EL (cell line): ENCODE measurements at regions not wholly inside any gene's neighbourhood (a gene's known extent, or its start where the extent isn't known, plus 50 kb on each side); places are given as distances from the start of the nearest gene placed in this dataset.
A peak's percentile ranks its signal among the peaks of the same experiment; 100 is the strongest.

Source experiments
- DNase-seq: peaks from one replicate; pipeline ENCODE4 v3.0.0-alpha.2; 2016

DNA sequence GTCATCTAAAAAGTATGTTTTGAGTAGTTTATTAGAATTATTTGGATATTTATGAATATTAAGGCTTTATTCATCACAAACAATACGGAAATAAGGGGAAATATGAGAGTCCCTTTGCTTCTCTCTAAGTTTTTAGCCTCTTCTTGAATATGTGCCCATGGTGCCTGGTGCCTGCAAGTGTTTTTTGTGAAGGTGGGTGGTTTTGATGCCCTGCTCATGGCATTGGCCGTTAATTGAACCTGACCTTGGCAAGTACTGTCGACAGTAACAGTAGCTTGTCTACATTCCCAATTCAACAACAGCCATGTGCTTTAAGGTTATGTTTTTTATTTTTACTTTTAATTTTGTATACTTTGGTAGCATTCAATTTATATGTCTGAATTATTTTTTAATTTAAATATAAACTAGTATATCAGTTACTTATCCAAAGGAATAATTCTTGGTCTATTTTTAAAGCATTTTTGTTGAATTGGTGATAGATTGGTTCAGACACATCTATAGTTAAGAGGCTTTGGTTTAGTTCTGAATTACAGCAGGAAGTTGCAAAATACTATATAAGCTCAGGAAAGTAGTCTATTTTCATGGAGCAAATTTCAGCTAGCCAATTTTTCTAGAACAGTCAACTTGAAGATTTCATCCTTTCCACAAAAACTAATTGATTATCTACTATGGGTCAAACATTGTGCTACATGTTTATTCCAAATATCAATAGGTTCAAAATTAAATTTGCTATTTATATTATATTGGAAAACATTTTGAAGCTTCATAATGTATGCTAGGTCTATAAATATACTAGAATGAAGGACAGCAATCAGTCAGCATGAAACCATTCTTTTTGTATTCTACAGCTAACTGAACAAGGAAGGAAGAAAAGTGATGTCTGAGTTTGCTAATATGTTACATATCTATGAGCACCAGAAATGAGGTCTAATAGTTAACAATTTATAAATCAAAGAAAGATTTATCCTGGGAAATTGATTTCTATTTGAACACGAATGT is 184.4 kb downstream of the MRPL39 start:
- DNase-seq = no peak

GRCh38 chr21:25421321-25422028 is 185.8 kb downstream of the MRPL39 start:
- DNase-seq = peak; percentile 68

DNA sequence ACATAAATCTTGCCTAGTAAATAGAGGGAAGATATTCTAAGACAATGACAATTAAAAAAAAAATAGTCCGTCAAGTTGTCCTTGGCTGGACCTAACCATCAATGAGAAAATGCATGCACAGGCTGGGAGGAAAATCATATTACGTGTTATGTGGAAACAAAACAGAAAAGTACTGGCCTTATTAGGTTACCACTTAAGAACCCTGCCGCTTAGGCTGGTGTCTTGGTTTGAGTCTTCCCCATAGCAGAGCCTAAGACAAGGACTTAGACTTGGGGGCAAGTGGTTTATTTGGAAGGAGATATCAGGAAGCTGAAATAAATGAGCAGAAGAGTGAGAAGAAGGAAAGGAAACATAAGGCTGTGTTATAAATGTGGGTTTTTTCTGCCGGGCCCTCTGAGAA is 186.4 kb downstream of the MRPL39 start:
- no peak for DNase-seq

DNA sequence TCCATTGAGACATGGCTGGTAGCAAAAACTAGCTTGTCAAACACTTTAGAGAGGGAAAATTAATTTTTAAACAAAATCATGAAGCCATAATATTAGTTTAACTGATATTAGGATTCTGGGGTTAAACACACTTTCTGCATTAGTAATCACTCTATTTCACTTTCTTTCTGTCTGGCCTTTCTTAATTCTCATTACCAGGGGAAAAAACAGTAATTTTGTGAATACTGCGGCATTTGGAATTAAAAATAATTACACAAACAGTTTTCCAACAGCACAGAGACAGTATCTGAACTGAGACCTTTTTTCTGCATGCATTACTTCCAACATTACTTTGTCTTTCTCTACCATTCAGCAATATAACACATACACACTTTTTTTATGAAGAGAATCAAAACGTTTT is 190.6 kb downstream of the MRPL39 start:
- no peak for DNase-seq

- DNase-seq = peak; percentile 23
Observed at GRCh38 chr21:25412100-25412499, 195.2 kb downstream of the MRPL39 start.

DNA sequence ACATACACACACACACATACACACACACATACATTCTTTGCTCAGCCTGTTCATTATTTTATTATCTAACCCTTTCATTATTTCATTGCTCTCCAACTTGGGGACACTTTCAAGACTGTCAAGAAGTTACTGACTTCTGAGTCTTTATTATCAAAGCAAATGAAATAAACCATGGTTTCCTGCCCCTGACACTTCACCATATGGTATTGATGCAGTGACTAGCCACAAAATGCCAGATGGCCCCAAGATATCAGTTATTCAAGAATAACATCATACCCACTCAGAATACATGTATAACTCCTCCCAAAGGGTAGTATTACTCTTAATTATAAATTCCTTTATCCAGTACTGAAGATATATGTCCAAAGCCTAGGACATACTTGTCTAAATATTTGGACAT is 197.3 kb downstream of the MRPL39 start:
- DNase-seq = no peak

- DNase-seq = no peak
Observed at GRCh38 chr21:25408666-25409065, 198.6 kb downstream of the MRPL39 start.

DNA sequence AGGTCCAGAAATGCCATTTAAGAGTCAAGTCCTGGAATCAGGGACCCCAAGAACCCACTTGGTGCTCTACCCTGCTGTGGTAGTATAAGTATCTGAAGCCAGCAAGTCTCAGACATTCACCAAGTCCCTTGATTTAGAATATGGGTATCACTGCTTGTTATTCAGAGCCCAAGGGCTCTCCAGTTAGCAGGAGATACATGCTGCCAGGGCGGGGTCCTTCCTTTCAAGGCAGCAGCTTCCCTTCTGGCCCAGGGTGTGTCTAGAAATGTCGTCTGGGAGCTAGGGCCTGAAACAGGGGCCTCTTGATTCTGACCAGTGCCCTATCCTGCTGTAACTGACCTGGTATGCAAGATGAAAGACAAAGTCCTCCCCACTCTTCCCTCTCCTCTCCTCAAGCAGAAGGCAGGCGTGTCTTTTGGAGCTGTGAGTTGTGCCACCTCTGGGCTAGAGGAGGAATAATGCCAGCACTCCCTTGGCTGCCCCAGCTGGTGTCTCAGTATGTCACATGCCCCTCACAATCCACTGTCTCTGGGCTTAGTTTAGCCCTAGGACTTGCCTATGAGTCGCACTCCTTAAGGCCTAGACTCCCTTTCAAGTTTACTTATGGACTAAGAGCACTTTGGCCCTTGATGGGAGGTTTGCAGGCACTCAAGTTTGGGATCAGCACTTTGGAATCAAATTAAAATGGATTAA is 200.2 kb downstream of the MRPL39 start:
- no peak for DNase-seq

DNA sequence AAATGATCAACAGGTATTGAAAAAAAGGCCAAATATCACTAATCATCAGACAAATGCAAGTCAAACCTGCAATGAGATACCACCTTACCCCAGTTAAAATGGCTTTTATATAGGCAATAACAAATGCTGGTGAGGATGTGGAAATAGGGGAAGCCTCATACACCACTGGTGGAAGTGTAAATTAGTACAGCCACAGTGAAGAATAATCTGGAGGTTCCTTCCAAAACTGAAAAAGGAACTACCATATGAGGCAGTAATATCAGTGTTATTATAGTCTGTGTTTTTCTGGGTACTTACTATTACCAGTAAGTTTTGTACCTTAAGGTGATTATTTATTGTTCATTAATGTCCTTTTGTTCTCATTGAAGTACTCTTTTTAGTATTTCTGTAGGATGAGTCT is 201.3 kb downstream of the MRPL39 start:
- DNase-seq = no peak

DNA sequence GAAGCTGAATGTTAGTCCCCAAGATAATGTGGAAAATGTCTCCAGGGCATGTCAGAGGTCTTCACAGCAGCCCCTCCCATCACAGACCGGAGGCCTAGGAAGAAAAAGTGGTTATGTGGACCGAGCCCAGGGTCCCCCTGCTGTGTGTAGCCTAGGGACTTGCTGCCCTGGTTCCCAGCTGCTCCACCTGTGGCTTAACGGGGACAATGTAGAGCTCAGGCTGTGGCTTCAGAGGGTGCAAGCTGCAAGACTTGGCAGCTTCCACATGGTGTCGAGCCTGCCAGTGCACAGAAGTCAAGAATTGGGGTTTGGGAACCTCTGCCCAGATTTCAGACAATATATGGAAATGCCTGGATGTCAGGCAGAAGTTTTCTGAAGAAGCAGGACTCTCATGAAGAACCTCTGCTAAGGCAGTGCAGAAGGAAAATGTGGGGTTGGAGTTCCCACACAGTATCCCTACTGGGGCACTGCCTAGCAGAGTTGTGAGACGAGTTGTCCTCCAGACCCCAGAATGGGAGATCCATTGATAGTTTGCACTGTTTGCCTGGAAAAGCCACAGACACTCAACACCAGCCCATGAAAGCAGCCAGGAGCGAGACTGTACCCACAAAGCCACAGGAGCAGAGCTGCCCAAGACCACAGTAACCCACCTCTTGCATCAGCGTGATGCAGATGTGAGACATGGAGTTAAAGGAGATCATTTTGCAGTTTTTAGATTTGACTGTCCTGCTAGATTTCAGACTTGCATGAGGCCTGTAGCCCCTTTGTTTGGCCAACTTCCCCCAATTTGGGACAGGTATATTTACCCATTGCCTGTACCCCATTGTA is 204.9 kb downstream of the MRPL39 start:
- no peak for DNase-seq

DNA sequence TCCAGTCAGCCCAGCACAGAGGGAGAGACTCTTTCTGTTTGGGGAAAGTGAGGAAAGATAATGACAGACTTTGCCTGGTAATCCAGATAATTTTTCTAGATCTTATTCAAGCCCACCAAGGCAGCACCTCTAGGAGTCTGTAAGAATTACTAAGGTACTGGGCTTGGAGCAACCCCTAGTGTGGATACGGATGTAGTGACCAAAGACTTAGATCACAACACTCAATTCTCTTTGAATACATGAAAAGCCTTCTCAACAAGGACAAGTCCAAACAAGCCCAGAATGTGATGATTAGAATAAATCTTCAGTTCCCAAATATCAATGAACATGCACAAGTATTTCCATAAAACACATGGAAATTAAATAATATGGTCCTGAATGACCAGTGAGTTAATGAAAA is 206.9 kb downstream of the MRPL39 start:
- no peak for DNase-seq

GRCh38 chr21:25398630-25399029 is 208.7 kb downstream of the MRPL39 start:
- no peak for DNase-seq

DNA sequence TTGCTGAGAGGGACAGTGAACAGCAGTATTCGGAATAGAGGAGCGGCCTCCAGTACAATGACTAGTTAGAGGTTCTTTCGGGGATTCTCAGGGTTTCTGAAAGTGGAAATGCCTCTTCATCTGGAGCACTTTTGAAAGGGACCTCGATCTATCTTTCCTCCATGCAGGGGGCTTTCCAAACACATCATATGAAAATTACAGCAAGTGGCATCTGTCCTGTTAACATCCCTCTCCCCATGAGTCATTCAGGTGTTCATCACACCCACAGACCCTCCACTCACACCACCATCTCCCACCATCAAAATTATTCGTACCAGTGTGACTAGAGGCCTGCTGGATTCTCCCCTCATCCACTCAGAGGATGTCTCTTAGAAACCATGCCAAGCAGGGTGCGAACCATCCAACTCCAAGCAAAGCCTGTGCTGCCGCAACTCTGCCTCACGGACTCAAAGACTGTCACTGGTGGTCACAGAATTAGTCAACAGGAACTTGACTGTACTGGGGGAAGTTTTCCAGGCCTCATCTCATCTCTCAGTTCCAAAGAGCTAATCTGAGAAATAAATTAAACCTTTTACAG is 211.1 kb downstream of the MRPL39 start:
- no peak for DNase-seq

DNA sequence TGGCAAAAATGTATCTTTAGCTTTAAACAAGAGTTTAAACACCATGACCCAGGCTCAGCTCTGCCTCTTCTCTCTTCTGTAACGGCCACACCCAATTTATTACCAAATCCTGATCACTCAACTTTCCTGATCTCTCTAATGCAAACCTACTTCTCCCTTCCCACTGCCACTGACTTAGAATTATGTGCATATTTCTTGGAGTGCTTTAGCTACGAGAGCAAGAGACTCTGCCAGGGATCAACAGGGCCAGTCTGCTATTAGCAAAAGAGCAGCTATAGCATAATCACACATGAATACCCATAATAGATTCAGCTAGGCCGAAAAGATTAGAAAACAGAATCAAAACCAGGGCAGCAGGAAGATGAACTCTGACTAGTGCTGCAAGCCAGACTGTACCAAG is 215.5 kb downstream of the MRPL39 start:
- no peak for DNase-seq

DNA sequence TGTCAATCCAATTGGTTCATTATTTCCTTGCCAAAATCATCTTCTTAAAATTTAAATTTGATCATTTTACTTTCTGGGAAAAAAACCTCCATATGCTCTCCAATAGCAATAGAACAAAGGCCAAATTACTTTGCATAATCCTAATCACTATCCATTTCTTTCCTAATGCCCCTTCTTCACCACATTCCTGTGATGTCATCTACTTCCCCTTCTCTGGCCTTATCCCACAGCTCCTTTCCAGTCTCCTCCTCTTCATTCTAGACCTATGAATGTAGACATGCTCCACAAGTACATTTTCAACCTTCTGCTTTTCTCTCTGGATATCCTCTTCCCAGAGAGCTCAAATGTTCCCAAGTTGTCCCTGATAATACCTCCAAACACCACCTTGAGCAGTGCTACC is 216.6 kb downstream of the MRPL39 start:
- no peak for DNase-seq

DNA sequence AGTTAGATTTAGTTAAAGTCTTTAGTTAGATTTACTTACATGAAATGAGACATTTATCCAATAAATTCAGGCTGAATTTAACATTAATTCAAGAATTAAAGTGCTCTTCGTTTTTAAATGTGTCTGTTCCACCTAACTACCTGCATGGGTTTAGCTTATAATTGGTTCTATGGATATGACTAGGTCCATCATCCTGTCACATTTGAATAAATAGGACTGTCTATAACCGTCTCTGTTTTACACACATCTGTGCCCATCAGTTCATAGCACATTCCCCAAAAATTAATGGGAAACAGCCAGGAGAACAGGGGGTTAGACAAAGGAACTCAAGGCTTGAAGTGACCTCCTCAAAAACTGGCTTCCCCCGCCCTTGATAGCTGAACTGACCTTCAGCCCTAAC is 219.6 kb downstream of the MRPL39 start:
- no peak for DNase-seq

DNA sequence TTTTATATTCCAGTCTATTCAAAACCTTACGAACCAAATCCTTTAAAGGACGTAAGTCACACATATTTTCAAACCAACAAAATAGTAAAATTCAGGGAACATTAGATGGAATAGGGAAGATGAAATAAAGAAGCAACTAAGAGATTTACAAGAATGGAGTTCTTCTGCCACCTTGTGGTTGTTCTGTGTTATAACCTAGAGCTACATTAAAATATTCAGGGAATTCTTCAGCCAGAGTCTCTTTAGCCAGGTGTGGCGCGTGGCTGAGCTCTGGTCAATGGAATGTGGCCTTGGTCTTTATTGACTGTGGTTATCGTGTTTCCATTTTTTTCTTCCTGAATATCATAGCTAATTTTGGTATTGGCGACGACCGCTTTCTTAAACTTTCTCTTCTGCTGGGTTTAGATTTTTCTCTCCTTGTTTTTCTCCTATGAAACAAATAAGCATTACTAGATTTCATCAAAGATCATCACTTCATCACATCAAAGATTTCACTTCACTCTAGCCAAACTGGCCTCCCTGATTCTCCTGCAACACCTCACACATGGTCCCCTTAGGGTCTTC is 221.3 kb downstream of the MRPL39 start:
- DNase-seq = peak; percentile 70

- no peak for DNase-seq
Observed at GRCh38 chr21:25385341-25385740, 221.9 kb downstream of the MRPL39 start.

DNA sequence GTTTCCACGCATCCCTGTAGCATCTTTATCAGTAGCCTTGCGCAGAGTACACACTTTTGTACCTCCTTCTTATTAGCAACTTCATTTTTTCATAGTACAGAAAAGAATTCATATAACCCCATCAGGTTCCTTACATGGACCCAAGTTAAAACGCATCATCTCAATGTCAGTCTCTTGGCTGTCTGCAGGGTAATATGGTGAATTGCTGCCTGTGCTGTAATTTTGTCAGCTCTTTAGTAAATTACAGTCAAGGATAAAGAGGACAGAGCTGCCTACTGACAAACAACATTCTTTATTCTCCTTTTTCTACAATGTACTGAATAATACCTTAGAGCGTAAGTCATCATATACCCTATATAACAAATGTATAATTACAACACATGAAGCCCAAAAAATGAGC is 222.5 kb downstream of the MRPL39 start:
- no peak for DNase-seq

DNA sequence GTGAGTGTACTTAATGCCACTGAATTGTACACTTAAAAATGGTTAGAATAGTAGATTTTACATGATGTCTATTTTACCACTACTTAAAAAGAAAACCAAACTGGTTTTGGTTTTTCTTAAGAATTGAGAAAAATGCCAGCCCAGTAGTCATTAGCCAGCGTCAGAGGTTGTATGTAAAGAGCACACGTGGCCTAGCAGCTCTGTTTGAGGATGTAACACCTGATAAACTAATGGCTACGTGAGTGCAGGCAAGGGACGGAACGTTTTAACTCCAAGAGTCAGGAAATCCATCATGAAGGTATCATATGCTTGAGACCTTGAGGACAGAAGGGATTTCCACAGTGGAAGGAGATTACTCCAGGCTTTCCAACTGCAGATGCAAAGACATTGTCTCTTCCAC is 223.7 kb downstream of the MRPL39 start:
- DNase-seq = no peak

- no peak for DNase-seq
Observed at GRCh38 chr21:25381936-25382452, 225.3 kb downstream of the MRPL39 start.

GRCh38 chr21:25375675-25376074 is 231.6 kb downstream of the MRPL39 start:
- peak; percentile 76 for DNase-seq
